ENCODE measurements at regions not wholly inside any gene's neighbourhood (a gene's known extent, or its start where the extent isn't known, plus 50 kb on each side); places are given as distances from the start of the nearest gene placed in this dataset.
"Not testable (repeated sequence)": the region's sequence is repeated elsewhere in the genome, so short reads cannot be mapped to it uniquely, and the experiment has no call there.

GRCh38 chr14:83085136-83085535 lies 1551.5 kb upstream of the SEL1L start:
- Histone ChIP-seq H3K27me3 (ENCODE audit: control insufficient read depth in 3 of 3, insufficient read depth in 3 of 3, low read length in 2 of 3) (no peaks in the 10 kb centered on the region), H3K9me3 (ENCODE audit: control insufficient read depth in 4 of 4, insufficient read depth in 3 of 4, low read length in 3 of 4) (no peaks in the 10 kb centered on the region), H3K36me3 (ENCODE audit: control insufficient read depth in 4 of 4, insufficient read depth in 4 of 4, low read length in 4 of 4) (no peaks in the 10 kb centered on the region), H3K4me3 (no peak overlapping the region), H3K27ac (ENCODE audit: low read depth in 1 of 2, low read length in 1 of 2) (no peak overlapping the region), H3K9ac (ENCODE audit: insufficient read depth in 1 of 2, low read length in 2 of 2) (no peak overlapping the region), H3K4me1 (ENCODE audit: control insufficient read depth in 5 of 5, insufficient read depth in 5 of 5, low read length in 5 of 5) (no peaks in the 10 kb centered on the region)
- 27 to 56% methylated on average over 4 of the region's 4 CpGs for WGBS, 2 donors
- no peak for TF ChIP-seq CTCF (IDR thresholded peaks at IDR 0.05; ENCODE audit: control extremely low read depth, extremely low read depth)
- no peak for DNase-seq
- no peak for ATAC-seq (ENCODE audit: insufficient read depth, low FRiP score)

GRCh38 chr14:83085725-83086124 lies 1552.1 kb upstream of the SEL1L start:
- 46 to 62% methylated on average over 1 of the region's 1 CpG for WGBS, 2 donors
- no peak overlapping the region for H3K9ac ChIP-seq (ENCODE audit: insufficient read depth in 1 of 2, low read length in 2 of 2)
- no peak overlapping the region for H3K4me3 ChIP-seq
- ATAC-seq (ENCODE audit: insufficient read depth, low FRiP score), result no peak
- H3K27me3 ChIP-seq (ENCODE audit: control insufficient read depth in 3 of 3, insufficient read depth in 3 of 3, low read length in 2 of 3), result no peaks in the 10 kb centered on the region
- H3K36me3 ChIP-seq (ENCODE audit: control insufficient read depth in 4 of 4, insufficient read depth in 4 of 4, low read length in 4 of 4), result no peaks in the 10 kb centered on the region
- DNase-seq, result no peak
- H3K9me3 ChIP-seq (ENCODE audit: control insufficient read depth in 4 of 4, insufficient read depth in 3 of 4, low read length in 3 of 4), result no peaks in the 10 kb centered on the region
- H3K4me1 ChIP-seq (ENCODE audit: control insufficient read depth in 5 of 5, insufficient read depth in 5 of 5, low read length in 5 of 5), result no peaks in the 10 kb centered on the region
- no peak overlapping the region for H3K27ac ChIP-seq (ENCODE audit: low read depth in 1 of 2, low read length in 1 of 2)
- no peak for TF ChIP-seq CTCF (IDR thresholded peaks at IDR 0.05; ENCODE audit: control extremely low read depth, extremely low read depth)

- peak; percentile 34 to 63 (median 35) for DNase-seq
- H3K9me3 ChIP-seq (ENCODE audit: control insufficient read depth in 4 of 4, insufficient read depth in 3 of 4, low read length in 3 of 4); H3K4me3 ChIP-seq; H3K36me3 ChIP-seq (ENCODE audit: control insufficient read depth in 4 of 4, insufficient read depth in 4 of 4, low read length in 4 of 4); ATAC-seq (ENCODE audit: insufficient read depth, low FRiP score); H3K9ac ChIP-seq (ENCODE audit: insufficient read depth in 1 of 2, low read length in 2 of 2); H3K4me1 ChIP-seq (ENCODE audit: control insufficient read depth in 5 of 5, insufficient read depth in 5 of 5, low read length in 5 of 5); H3K27me3 ChIP-seq (ENCODE audit: control insufficient read depth in 3 of 3, insufficient read depth in 3 of 3, low read length in 2 of 3); H3K27ac ChIP-seq (ENCODE audit: low read depth in 1 of 2, low read length in 1 of 2): not testable (repeated sequence)
- 43 to 60% methylated on average over 25 to 47 of the region's 47 CpGs for WGBS, 2 donors
Observed at GRCh38 chr14:83091991-83092956, 1558.6 kb upstream of the SEL1L start.

GRCh38 chr14:83096092-83096491 lies 1562.4 kb upstream of the SEL1L start:
- DNase-seq (peak in 2 of 3 donors; percentile 31 to 70), ATAC-seq (ENCODE audit: insufficient read depth, low FRiP score) (no peak)
- Histone ChIP-seq H3K9ac (ENCODE audit: insufficient read depth in 1 of 2, low read length in 2 of 2) (no peak overlapping the region), H3K4me1 (ENCODE audit: control insufficient read depth in 5 of 5, insufficient read depth in 5 of 5, low read length in 5 of 5) (peaks cover 0 to 9% (median 0%) of the 10 kb centered on the region in 5 donors), H3K27me3 (ENCODE audit: control insufficient read depth in 3 of 3, insufficient read depth in 3 of 3, low read length in 2 of 3) (no peaks in the 10 kb centered on the region), H3K27ac (ENCODE audit: low read depth in 1 of 2, low read length in 1 of 2) (no peak overlapping the region), H3K4me3 (no peak overlapping the region), H3K36me3 (ENCODE audit: control insufficient read depth in 4 of 4, insufficient read depth in 4 of 4, low read length in 4 of 4) (no peaks in the 10 kb centered on the region), H3K9me3 (ENCODE audit: control insufficient read depth in 4 of 4, insufficient read depth in 3 of 4, low read length in 3 of 4) (no peaks in the 10 kb centered on the region)
- TF ChIP-seq CTCF (IDR thresholded peaks at IDR 0.05; ENCODE audit: control extremely low read depth, extremely low read depth), result no peak
- 79 to 85% methylated on average over 1 of the region's 1 CpG for WGBS, 2 donors
